Heart left ventricle (tissue), 16 donors: ENCODE measurements at regions not wholly inside any gene's neighbourhood (a gene's known extent, or its start where the extent isn't known, plus 50 kb on each side); places are given as distances from the start of the nearest gene placed in this dataset.

Experiments
- ATAC-seq, 4 donors: fragments of 200-7000 bp; cut with Tn5 transposase; one replicate each; pipeline ENCODE4 v1.9.1; 2020 to 2022; ENCODE audit warnings: moderate library complexity in 4 of 4, mild to moderate bottlenecking in 3 of 4, moderate number of reproducible peaks in 1 of 4
- DNase-seq, 5 donors: peaks; one replicate each; pipeline ENCODE4 v3.0.0-alpha.2; 2020
- H3K27ac ChIP-seq, 12 donors: fragments of 200-600 bp; sonication (generic) in 4 of 12; one replicate each; pipeline versions ENCODE4 v1.5.0 to v1.8.0; 2016 to 2022; ENCODE audit warnings: mild to moderate bottlenecking in 2 of 12
- H3K27me3 ChIP-seq, 9 donors: fragments of 200-600 bp; sonication (generic) in 2 of 9; one replicate each; pipeline versions ENCODE4 v1.5.1 to v1.8.0; 2016 to 2022; ENCODE audit warnings: mild to moderate bottlenecking in 3 of 9
- H3K36me3 ChIP-seq, 9 donors: fragments of 200-600 bp; sonication (generic) in 2 of 9; one replicate each; pipeline versions ENCODE4 v1.5.0 to v1.8.0; 2018 to 2022; ENCODE audit warnings: mild to moderate bottlenecking in 2 of 9
- H3K4me1 ChIP-seq, 12 donors: fragments of 200-600 bp; sonication (generic) in 4 of 12; one replicate each; pipeline versions ENCODE4 v1.5.0 to v1.8.0; 2016 to 2022; ENCODE audit warnings: mild to moderate bottlenecking in 3 of 12
- H3K4me3 ChIP-seq, 12 donors: fragments of 200-600 bp; sonication (generic) in 4 of 12; one replicate each; pipeline versions ENCODE4 v1.5.0 to v1.8.0; 2017 to 2022; ENCODE audit warnings: mild to moderate bottlenecking in 9 of 12, moderate library complexity in 4 of 12
- H3K9me3 ChIP-seq, 12 donors: fragments of 200-600 bp; sonication (generic) in 4 of 12; one replicate each; pipeline versions ENCODE4 v1.5.0 to v1.8.0; 2016 to 2022; ENCODE audit warnings: mild to moderate bottlenecking in 1 of 12
- CTCF ChIP-seq, 12 donors: fragments of 200-600 bp; sonication (generic) in 4 of 12; IDR thresholded peaks; one replicate each; pipeline versions ENCODE4 v1.5.0 to v1.8.0; 2018 to 2022; ENCODE audit warnings: antibody characterized with exemption in 12 of 12, mild to moderate bottlenecking in 5 of 12
- POLR2A ChIP-seq, 2 donors: fragments of 450-650 bp; IDR thresholded peaks; one replicate each; pipeline ENCODE4 v1.6.1; 2017; ENCODE audit warnings: antibody characterized with exemption in 2 of 2, mild to moderate bottlenecking in 2 of 2, moderate library complexity in 2 of 2
- WGBS, 4 donors: extraction: QIAGEN DNeasy Blood & Tissue Kit in 2 of 4; methylation state at CpG; one replicate each; pipeline versions ENCODE4 v1.1.5 to v1.1.7; 2013 to 2018; 5-methylcytosine and 5-hydroxymethylcytosine counted together
- intact Hi-C, 10 donors: fragments of 100-400 bp; cut with DNase I; formaldehyde crosslinking; loops; one replicate each; pipeline versions ENCODE4 v1.11.1 to v1.14.2; 2022
- donor health status: ischemic (EF 13 %, LVEDD 7.1; RV severe dilation, severe dysfunction).
- donor health status: healthy with polysubstance abuse.
- donor health status: DM: no; HTN: yes; CAD: no.
- donor health status: DM: no; HTN: no; CAD: no.
- donor health status: ischemic (EF 25% LVEDD 6.9; RV normal size, moderate dysfunction).
- donor health status: ischemic (EF 25% LVEDD 5.7; RV mildly dilated, moderate dysfunction).
- donor health status: healthy.
- donor health status: DM: yes; HTN: yes; CAD: no.
- donor health status: ischemic (EF 35%, LVEDD 5.7; RV mildly dilated, moderate dysfunction).
- donor health status: nonischemic (EF 11% LVEDD 7.7; RV severe dilation, severe dysfunction).
- donor health status: DM: yes; HTN: yes; CAD: no.
- donor health status: PGD.
- donor health status: ischemic (EF 29% LVEDD 5.4; RV normal size, mild dysfunction).
- donor health status: nonischemic (EF 23%, LVEDD 6.1; RV moderate dilation, normal function).

GRCh38 chr3:55313666-55314065, 173.4 kb downstream of the WNT5A start:
- DNase-seq = no peak
- TF ChIP-seq CTCF (IDR thresholded peaks at IDR 0.05) (no peak), POLR2A (IDR thresholded peaks at IDR 0.05) (no peak)
- no peak overlapping the region for H3K27ac ChIP-seq
- no peaks in the 10 kb centered on the region for H3K27me3 ChIP-seq
- no peaks in the 10 kb centered on the region for H3K4me1 ChIP-seq
- no peak overlapping the region for H3K4me3 ChIP-seq
- intact Hi-C loops = no loop called here
- peaks cover 0 to 4% (median 0%) of the 10 kb centered on the region in 12 donors for H3K9me3 ChIP-seq
- no peaks in the 10 kb centered on the region for H3K36me3 ChIP-seq
- WGBS, 4 donors = 82 to 90% (median 88%) methylated on average over 7 of the region's 7 CpGs
- ATAC-seq = no peak

- Histone ChIP-seq H3K36me3 (no peaks in the 10 kb centered on the region), H3K4me1 (no peaks in the 10 kb centered on the region), H3K27me3 (no peaks in the 10 kb centered on the region), H3K4me3 (no peak overlapping the region), H3K27ac (no peak overlapping the region), H3K9me3 (peaks cover 0 to 4% (median 0%) of the 10 kb centered on the region in 12 donors)
- ATAC-seq (no peak), DNase-seq (no peak)
- intact Hi-C loops = no loop called here
- TF ChIP-seq CTCF (IDR thresholded peaks at IDR 0.05) = no peak
- no peak for TF ChIP-seq POLR2A (IDR thresholded peaks at IDR 0.05)
- WGBS, 4 donors = 64 to 80% (median 69%) methylated on average over 3 of the region's 3 CpGs
Measured at GRCh38 chr3:55309336-55309735, 177.8 kb downstream of the WNT5A start.

- no peak for TF ChIP-seq CTCF (IDR thresholded peaks at IDR 0.05)
- no peak for TF ChIP-seq POLR2A (IDR thresholded peaks at IDR 0.05)
- intact Hi-C loops = no loop called here
- H3K4me3 ChIP-seq = no peak overlapping the region
- peaks cover 0 to 4% (median 0%) of the 10 kb centered on the region in 12 donors for H3K9me3 ChIP-seq
- DNase-seq (no peak), ATAC-seq (no peak)
- H3K27ac ChIP-seq = no peak overlapping the region
- no peaks in the 10 kb centered on the region for H3K4me1 ChIP-seq
- H3K36me3 ChIP-seq = no peaks in the 10 kb centered on the region
- no peaks in the 10 kb centered on the region for H3K27me3 ChIP-seq
- WGBS, 4 donors = 85 to 96% (median 92%) methylated on average over 2 of the region's 2 CpGs
Measured at GRCh38 chr3:55307622-55308021, 179.5 kb downstream of the WNT5A start.

GRCh38 chr3:55305696-55306485, 181.2 kb downstream of the WNT5A start:
- Histone ChIP-seq H3K9me3 (peaks cover 0 to 4% (median 0%) of the 10 kb centered on the region in 12 donors), H3K27ac (no peak overlapping the region), H3K36me3 (no peaks in the 10 kb centered on the region), H3K4me1 (no peaks in the 10 kb centered on the region), H3K27me3 (no peaks in the 10 kb centered on the region), H3K4me3 (no peak overlapping the region)
- DNase-seq = no peak
- no peak for ATAC-seq
- intact Hi-C loops = no loop called here
- 60 to 73% (median 66%) methylated on average over 5 of the region's 5 CpGs for WGBS, 4 donors
- TF ChIP-seq CTCF (IDR thresholded peaks at IDR 0.05) = no peak
- no peak for TF ChIP-seq POLR2A (IDR thresholded peaks at IDR 0.05)
